WERI-Rb-1 (cell line): ENCODE measurements at regions not wholly inside any gene's neighbourhood (a gene's known extent, or its start where the extent isn't known, plus 50 kb on each side); places are given as distances from the start of the nearest gene placed in this dataset.

Experiments used
- DNase-seq: peaks from one replicate; pipeline ENCODE4 v3.0.0-alpha.2; 2020
- H3K27ac ChIP-seq: fragments of 250-450 bp; sonication (Bioruptor Pico); 2 replicates; pipeline ENCODE4 v1.5.1; 2020; ENCODE audit warnings: mild to moderate bottlenecking, moderate library complexity
- H3K27me3 ChIP-seq: fragments of 250-450 bp; sonication (Bioruptor Pico); 2 replicates; pipeline ENCODE4 v1.5.1; 2021; ENCODE audit warnings: mild to moderate bottlenecking, low read depth, moderate library complexity; ENCODE audit not compliant: insufficient read depth, severe bottlenecking
- H3K36me3 ChIP-seq: fragments of 250-450 bp; sonication (Bioruptor Pico); 2 replicates; pipeline ENCODE4 v1.5.1; 2020; ENCODE audit warnings: mild to moderate bottlenecking, moderate library complexity
- H3K4me3 ChIP-seq: 2 replicates; pipeline ENCODE4 v1.5.1; 2011; ENCODE audit warnings: low read depth, mild to moderate bottlenecking, control low read depth, low read length
- H3K9me3 ChIP-seq: fragments of 250-450 bp; sonication (Bioruptor Pico); 2 replicates; pipeline ENCODE4 v1.5.1; 2021; ENCODE audit warnings: mild to moderate bottlenecking, moderate library complexity; ENCODE audit not compliant: severe bottlenecking
- TF ChIP-seq, protein P1 (sequence below): IDR thresholded peaks from 2 replicates; pipeline ENCODE4 v1.5.1; 2011; ENCODE audit warnings: low read depth, mild to moderate bottlenecking, control low read depth, inconsistent platforms, low read length

DNA sequence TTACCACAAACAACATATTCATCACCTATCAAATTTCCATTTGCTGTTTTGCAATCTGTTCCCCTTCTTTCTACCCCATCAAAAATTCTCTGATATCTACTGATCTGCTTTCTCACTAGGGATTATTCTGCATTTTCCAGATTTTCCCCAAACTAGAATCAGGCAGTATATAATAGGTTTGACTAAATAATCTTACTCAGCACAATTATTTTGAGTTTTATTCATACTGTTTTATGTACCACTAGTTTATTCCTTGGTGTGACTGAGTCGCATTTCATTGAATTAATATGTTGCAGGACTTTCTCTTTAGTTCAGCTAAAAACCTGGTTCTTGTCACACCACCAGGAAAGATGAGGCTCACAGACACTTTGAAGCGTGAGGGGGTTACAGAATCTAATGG is 131.4 kb downstream of the CYLC2 start:
- H3K36me3 ChIP-seq, result no peaks in the 10 kb centered on the region

DNA sequence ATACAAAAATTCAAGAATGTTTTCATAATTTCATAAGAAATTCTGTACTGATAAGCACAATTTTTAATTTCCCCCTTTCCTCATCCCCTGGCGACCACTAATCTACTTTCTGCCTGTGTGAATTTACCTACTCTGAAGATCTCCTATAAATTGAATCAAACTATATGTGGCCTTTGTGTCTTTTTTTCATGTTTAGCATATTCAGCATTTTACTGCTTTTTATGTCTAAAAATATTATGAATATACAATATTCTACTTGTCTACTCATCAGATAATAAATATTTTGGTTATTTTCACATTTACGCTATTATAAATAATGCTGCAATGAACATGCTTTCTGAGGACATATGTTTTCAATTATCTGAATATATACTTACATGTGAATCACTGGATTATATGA is 144.8 kb downstream of the CYLC2 start:
- Histone ChIP-seq H3K36me3 (no peaks in the 10 kb centered on the region), H3K27ac (no peak overlapping the region), H3K4me3 (no peak overlapping the region), H3K27me3 (no peaks in the 10 kb centered on the region), H3K9me3 (no peaks in the 10 kb centered on the region)
- TF ChIP-seq, protein P1, sequence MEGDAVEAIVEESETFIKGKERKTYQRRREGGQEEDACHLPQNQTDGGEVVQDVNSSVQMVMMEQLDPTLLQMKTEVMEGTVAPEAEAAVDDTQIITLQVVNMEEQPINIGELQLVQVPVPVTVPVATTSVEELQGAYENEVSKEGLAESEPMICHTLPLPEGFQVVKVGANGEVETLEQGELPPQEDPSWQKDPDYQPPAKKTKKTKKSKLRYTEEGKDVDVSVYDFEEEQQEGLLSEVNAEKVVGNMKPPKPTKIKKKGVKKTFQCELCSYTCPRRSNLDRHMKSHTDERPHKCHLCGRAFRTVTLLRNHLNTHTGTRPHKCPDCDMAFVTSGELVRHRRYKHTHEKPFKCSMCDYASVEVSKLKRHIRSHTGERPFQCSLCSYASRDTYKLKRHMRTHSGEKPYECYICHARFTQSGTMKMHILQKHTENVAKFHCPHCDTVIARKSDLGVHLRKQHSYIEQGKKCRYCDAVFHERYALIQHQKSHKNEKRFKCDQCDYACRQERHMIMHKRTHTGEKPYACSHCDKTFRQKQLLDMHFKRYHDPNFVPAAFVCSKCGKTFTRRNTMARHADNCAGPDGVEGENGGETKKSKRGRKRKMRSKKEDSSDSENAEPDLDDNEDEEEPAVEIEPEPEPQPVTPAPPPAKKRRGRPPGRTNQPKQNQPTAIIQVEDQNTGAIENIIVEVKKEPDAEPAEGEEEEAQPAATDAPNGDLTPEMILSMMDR, result no peak
- DNase-seq, result no peak

More for the DNA sequence above, 131.4 kb downstream of the CYLC2 start:
- Histone ChIP-seq H3K27ac (no peak overlapping the region), H3K9me3 (peaks cover 17% of the 10 kb centered on the region), H3K27me3 (no peaks in the 10 kb centered on the region), H3K4me3 (no peak overlapping the region)
- DNase-seq, result no peak
- TF ChIP-seq, protein P1, result no peak

DNA sequence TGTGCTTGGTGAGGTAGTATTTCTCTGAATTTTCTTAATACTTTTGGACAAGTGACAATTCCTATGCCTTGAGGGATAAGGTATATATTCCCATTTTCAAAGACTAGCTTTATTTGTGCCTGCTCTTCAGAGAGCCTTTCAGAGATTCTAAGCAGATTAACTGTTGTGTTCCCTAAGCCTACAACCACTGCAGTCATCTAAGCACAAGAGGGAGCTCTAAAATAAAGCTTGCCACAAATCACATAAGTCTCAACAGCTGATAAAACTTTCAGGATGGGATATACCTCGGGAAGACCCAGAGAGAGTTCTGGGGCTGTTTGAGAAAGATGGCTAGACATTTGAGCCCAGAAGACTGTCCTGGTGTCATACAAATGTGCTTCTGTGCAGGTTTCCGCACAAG is 157.3 kb downstream of the CYLC2 start:
- TF ChIP-seq, protein P1, result peak; percentile 61
- Histone ChIP-seq H3K27me3 (no peaks in the 10 kb centered on the region), H3K9me3 (no peaks in the 10 kb centered on the region), H3K36me3 (no peaks in the 10 kb centered on the region), H3K27ac (no peak overlapping the region), H3K4me3 (no peak overlapping the region)
- DNase-seq, result peak; percentile 24

DNA sequence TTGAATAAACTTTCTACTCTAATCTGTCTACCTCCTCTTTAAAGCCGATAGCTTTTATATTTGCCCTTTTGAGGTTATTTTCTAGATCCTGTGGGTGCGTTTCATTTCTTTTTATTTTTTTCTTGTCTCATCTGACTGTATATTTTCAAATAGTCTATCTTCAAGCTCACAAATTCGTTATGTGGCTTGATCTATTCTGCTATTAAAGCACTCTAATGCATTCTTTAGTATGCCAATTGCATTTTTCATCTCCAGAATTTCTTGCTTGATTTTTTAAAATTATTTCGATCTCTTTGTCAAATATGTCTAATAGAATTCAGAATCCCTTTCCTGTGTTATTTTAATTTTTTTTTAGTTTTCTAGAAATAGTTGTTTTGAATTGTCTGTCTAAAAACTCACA is 172.4 kb downstream of the CYLC2 start:
- no peaks in the 10 kb centered on the region for H3K27me3 ChIP-seq
- TF ChIP-seq, protein P1, result no peak
- no peak overlapping the region for H3K27ac ChIP-seq
- peaks cover 10% of the 10 kb centered on the region for H3K9me3 ChIP-seq
- H3K4me3 ChIP-seq, result no peak overlapping the region
- H3K36me3 ChIP-seq, result no peaks in the 10 kb centered on the region
- DNase-seq, result no peak

DNA sequence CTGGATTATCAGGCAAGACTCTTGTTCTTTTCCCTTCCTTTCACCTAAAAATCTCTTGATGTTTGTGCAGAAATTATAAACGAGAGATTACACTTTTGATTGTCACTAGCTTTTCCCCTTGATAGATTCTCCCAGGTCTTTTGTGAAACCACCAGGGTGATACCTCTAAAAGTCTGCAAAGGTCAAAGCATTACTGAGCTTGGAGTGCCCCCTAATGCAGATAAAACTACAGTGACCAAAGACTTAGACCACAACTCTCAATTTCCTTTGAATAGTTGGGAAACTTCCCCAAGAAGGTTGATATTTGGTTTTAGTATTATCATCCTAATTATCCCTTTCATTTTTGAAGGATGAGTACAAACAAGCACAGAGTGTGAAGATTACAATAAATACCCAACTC is 173.1 kb downstream of the CYLC2 start:
- TF ChIP-seq, protein P1, result no peak
- H3K27ac ChIP-seq, result no peak overlapping the region
- no peaks in the 10 kb centered on the region for H3K27me3 ChIP-seq
- no peak overlapping the region for H3K4me3 ChIP-seq
- H3K9me3 ChIP-seq, result peaks cover 10% of the 10 kb centered on the region
- H3K36me3 ChIP-seq, result no peaks in the 10 kb centered on the region
- DNase-seq, result no peak

DNA sequence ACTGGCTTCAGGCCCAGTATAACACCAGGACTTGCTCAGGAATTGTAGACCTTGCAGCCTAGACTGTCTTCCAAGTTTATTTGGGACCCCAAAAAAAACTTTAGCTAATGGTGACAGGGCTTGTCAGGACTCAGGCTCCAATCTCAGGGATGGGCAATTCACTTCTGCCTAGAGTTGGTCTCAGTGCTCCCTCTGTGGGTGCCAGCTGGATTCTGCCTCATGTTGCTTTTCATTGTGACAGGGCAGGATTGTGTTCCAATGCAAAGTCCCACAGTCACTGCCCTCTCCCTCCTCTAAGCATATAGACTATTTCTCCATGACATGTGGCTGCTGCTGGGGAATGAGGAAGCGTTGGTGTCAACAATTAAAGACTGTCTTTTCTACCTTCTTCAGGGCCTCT is 174.7 kb downstream of the CYLC2 start:
- H3K27me3 ChIP-seq, result no peaks in the 10 kb centered on the region
- no peak overlapping the region for H3K4me3 ChIP-seq
- TF ChIP-seq, protein P1, result no peak
- DNase-seq, result no peak
- H3K9me3 ChIP-seq, result peaks cover 10% of the 10 kb centered on the region
- no peaks in the 10 kb centered on the region for H3K36me3 ChIP-seq
- H3K27ac ChIP-seq, result no peak overlapping the region
